CD4-positive, alpha-beta T cell (primary cell): ENCODE measurements at regions not wholly inside any gene's neighbourhood (a gene's known extent, or its start where the extent isn't known, plus 50 kb on each side); places are given as distances from the start of the nearest gene placed in this dataset.

Experiments used
- ATAC-seq: fragments of 200-7000 bp; cut with Tn5 transposase; one replicate; pipeline ENCODE4 v1.10.0; 2022; ENCODE audit warnings: mild to moderate bottlenecking; ENCODE audit not compliant: poor library complexity
- CTCF ChIA-PET: fragments of 350-600 bp; sonication (Branson Sonifier 250); formaldehyde crosslinking; loops from one replicate; lab custom pipeline; 2021; ENCODE audit warnings: antibody characterized with exemption, inconsistent platforms; lab: Charles Lee
- POLR2A ChIA-PET: fragments of 350-600 bp; sonication (Branson Sonifier 250); formaldehyde crosslinking; loops from one replicate; lab custom pipeline; 2021; ENCODE audit warnings: antibody characterized with exemption, inconsistent platforms; lab: Charles Lee
- DNase-seq, 14 experiments: peaks; one replicate each; pipeline ENCODE4 v3.0.0-alpha.2; 2013 to 2020; ENCODE audit warnings: mixed read lengths in 2 of 14
- H3K27ac ChIP-seq, 2 donors: one replicate each; pipeline versions ENCODE4 v1.5.1 to v1.7.0; 2013; ENCODE audit warnings: low read length in 2 of 2, low read depth in 1 of 2, mild to moderate bottlenecking in 1 of 2
- H3K27me3 ChIP-seq, 2 experiments: 1 replicate in 1 of 2; 2 replicates in 1 of 2; pipeline versions ENCODE4 v1.6.1 to v1.7.0; 2013; ENCODE audit warnings: low read length in 2 of 2, control low read depth in 1 of 2, mild to moderate bottlenecking in 1 of 2, moderate library complexity in 1 of 2; ENCODE audit not compliant: insufficient read depth in 2 of 2, control insufficient read depth in 1 of 2
- H3K36me3 ChIP-seq: one replicate; pipeline ENCODE4 v1.6.1; 2013; ENCODE audit warnings: low read length, control low read depth; ENCODE audit not compliant: insufficient read depth
- H3K4me1 ChIP-seq: one replicate; pipeline ENCODE4 v1.6.1; 2013; ENCODE audit warnings: low read length, control low read depth; ENCODE audit not compliant: insufficient read depth
- H3K4me3 ChIP-seq: one replicate; pipeline ENCODE4 v1.5.1; 2013; ENCODE audit warnings: mild to moderate bottlenecking, low read length, moderate library complexity
- H3K9me3 ChIP-seq, 2 experiments: 1 replicate in 1 of 2; 2 replicates in 1 of 2; pipeline versions ENCODE4 v1.6.1 to v1.7.0; 2013; ENCODE audit warnings: low read length in 2 of 2, mild to moderate bottlenecking in 2 of 2, control low read depth in 1 of 2, moderate library complexity in 1 of 2; ENCODE audit not compliant: control insufficient read depth in 1 of 2, insufficient read depth in 1 of 2
- H3K27ac Mint-ChIP-seq: one replicate; pipeline ENCODE4 v1.8.0; 2020; ENCODE audit warnings: mixed read lengths
- H3K27me3 Mint-ChIP-seq: one replicate; pipeline ENCODE4 v1.8.0; 2021; ENCODE audit warnings: mixed read lengths
- H3K36me3 Mint-ChIP-seq: one replicate; pipeline ENCODE4 v1.8.0; 2021; ENCODE audit warnings: low read depth, mixed read lengths
- H3K4me1 Mint-ChIP-seq: one replicate; pipeline ENCODE4 v1.8.0; 2021; ENCODE audit warnings: low read depth, mixed read lengths
- H3K4me3 Mint-ChIP-seq: one replicate; pipeline ENCODE4 v1.8.0; 2020; ENCODE audit warnings: mild to moderate bottlenecking, mixed read lengths
- H3K9me3 Mint-ChIP-seq: one replicate; pipeline ENCODE4 v1.8.0; 2020; ENCODE audit warnings: mixed read lengths
- CTCF ChIP-seq: fragments of 200-600 bp; IDR thresholded peaks from one replicate; pipeline ENCODE4 v1.8.0; 2022; ENCODE audit warnings: antibody characterized with exemption, mild to moderate bottlenecking
- intact Hi-C, 2 experiments: fragments of 100-400 bp; cut with DNase I in 1 of 2; cut with micrococcal nuclease in 1 of 2; formaldehyde crosslinking; loops; one replicate each; pipeline versions ENCODE4 v1.15.1 to v1.9.0; 2023 to 2025; cut with DNase I, micrococcal nuclease

GRCh38 chr9:30713243-30713642, 1671.2 kb upstream of the ACO1 start:
- no peak for DNase-seq
- ChIA-PET CTCF (no interaction called here), POLR2A (no interaction called here)
- TF ChIP-seq CTCF: no peak
- no peak for ATAC-seq
- H3K4me1 Mint-ChIP-seq: no peaks in the 10 kb centered on the region
- no peak overlapping the region for H3K4me3 Mint-ChIP-seq
- Histone ChIP-seq H3K4me3 (no peak overlapping the region), H3K36me3 (no peaks in the 10 kb centered on the region), H3K27me3 (no peaks in the 10 kb centered on the region), H3K27ac (no peak overlapping the region), H3K4me1 (no peaks in the 10 kb centered on the region), H3K9me3 (no peaks in the 10 kb centered on the region)
- H3K27me3 Mint-ChIP-seq: no peaks in the 10 kb centered on the region
- H3K27ac Mint-ChIP-seq: no peak overlapping the region
- no peaks in the 10 kb centered on the region for H3K36me3 Mint-ChIP-seq
- intact Hi-C loops: no loop called here
- H3K9me3 Mint-ChIP-seq: no peaks in the 10 kb centered on the region

- Histone ChIP-seq H3K36me3 (no peaks in the 10 kb centered on the region), H3K27me3 (no peaks in the 10 kb centered on the region), H3K4me3 (no peak overlapping the region), H3K4me1 (no peaks in the 10 kb centered on the region), H3K9me3 (no peaks in the 10 kb centered on the region), H3K27ac (no peak overlapping the region)
- no peak for DNase-seq
- no peak overlapping the region for H3K4me3 Mint-ChIP-seq
- H3K9me3 Mint-ChIP-seq: no peaks in the 10 kb centered on the region
- H3K27me3 Mint-ChIP-seq: no peaks in the 10 kb centered on the region
- H3K27ac Mint-ChIP-seq: no peak overlapping the region
- H3K4me1 Mint-ChIP-seq: no peaks in the 10 kb centered on the region
- intact Hi-C loops: no loop called here
- ATAC-seq: no peak
- no peak for TF ChIP-seq CTCF
- no peaks in the 10 kb centered on the region for H3K36me3 Mint-ChIP-seq
- POLR2A ChIA-PET: no interaction called here
- CTCF ChIA-PET: no interaction called here
Observed at GRCh38 chr9:30714389-30714788, 1670.1 kb upstream of the ACO1 start.

GRCh38 chr9:30718483-30718882, 1666.0 kb upstream of the ACO1 start:
- no peak overlapping the region for H3K27ac Mint-ChIP-seq
- no peaks in the 10 kb centered on the region for H3K36me3 Mint-ChIP-seq
- no peaks in the 10 kb centered on the region for H3K4me1 Mint-ChIP-seq
- H3K4me3 Mint-ChIP-seq: no peak overlapping the region
- no peak for DNase-seq
- Histone ChIP-seq H3K9me3 (no peaks in the 10 kb centered on the region), H3K27ac (no peak overlapping the region), H3K4me3 (no peak overlapping the region), H3K36me3 (no peaks in the 10 kb centered on the region), H3K27me3 (no peaks in the 10 kb centered on the region), H3K4me1 (no peaks in the 10 kb centered on the region)
- CTCF ChIA-PET: no interaction called here
- H3K27me3 Mint-ChIP-seq: no peaks in the 10 kb centered on the region
- no peaks in the 10 kb centered on the region for H3K9me3 Mint-ChIP-seq
- no peak for ATAC-seq
- POLR2A ChIA-PET: no interaction called here
- no peak for TF ChIP-seq CTCF
- intact Hi-C loops: no loop called here
